ENCODE measurements at regions not wholly inside any gene's neighbourhood (a gene's known extent, or its start where the extent isn't known, plus 50 kb on each side); places are given as distances from the start of the nearest gene placed in this dataset.
"Not testable (repeated sequence)": the region's sequence is repeated elsewhere in the genome, so short reads cannot be mapped to it uniquely, and the experiment has no call there.

GRCh38 chr10:118805146-118805545 lies 50.4 kb upstream of the CACUL1 start:
- H3K4me3 Mint-ChIP-seq = no peak overlapping the region
- H3K27me3 Mint-ChIP-seq = no peaks in the 10 kb centered on the region
- H3K27ac Mint-ChIP-seq = no peak overlapping the region
- H3K9me3 Mint-ChIP-seq = no peaks in the 10 kb centered on the region
- H3K36me3 Mint-ChIP-seq (ENCODE audit: low read depth) = no peaks in the 10 kb centered on the region
- no peak for DNase-seq
- intact Hi-C loops (cut with micrococcal nuclease) = no loop called here
- no peaks in the 10 kb centered on the region for H3K4me1 Mint-ChIP-seq

DNA sequence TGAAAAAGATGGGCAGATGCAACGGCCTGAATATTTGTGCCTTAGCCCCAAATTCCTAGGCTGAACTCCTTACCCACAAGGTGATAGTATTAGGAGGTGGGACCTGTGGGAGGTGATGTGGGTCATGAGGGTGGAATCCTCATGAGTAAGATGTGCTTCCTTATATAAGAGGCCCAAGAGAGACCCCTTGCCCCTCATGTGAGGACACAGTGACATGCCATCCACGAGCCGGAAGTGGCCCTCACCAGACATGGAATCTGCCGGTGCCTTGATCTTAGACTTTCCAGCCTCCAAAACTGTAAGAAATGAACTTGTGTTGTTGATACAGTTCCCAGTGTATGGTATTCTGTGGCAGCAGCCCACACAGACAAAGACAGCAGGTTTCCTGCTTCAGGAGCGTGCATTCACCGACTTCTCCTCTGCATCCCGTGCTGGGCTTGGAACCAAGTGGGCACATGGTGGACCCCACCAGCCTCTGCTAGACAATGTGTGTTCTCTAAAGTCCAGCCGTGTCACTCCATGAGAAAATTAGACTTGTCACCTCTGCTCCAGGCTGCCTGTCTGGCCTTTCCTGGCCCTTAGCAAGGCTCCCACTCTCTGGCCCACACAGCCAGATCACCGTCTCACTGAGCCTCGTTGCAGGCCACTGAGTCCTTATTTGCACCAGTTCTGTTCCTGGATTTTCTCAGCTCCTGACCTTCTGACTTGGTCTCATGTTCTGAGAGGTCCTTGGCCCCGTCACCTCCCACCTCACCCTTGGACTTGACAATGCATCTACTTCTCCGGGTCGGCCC lies 52.9 kb upstream of the CACUL1 start:
- H3K27ac Mint-ChIP-seq = no peak overlapping the region
- intact Hi-C loops (cut with micrococcal nuclease) = no loop called here
- H3K36me3 Mint-ChIP-seq (ENCODE audit: low read depth) = no peaks in the 10 kb centered on the region
- no peaks in the 10 kb centered on the region for H3K4me1 Mint-ChIP-seq
- H3K27me3 Mint-ChIP-seq = no peaks in the 10 kb centered on the region
- DNase-seq = no peak
- H3K4me3 Mint-ChIP-seq = no peak overlapping the region
- H3K9me3 Mint-ChIP-seq = no peaks in the 10 kb centered on the region

DNA sequence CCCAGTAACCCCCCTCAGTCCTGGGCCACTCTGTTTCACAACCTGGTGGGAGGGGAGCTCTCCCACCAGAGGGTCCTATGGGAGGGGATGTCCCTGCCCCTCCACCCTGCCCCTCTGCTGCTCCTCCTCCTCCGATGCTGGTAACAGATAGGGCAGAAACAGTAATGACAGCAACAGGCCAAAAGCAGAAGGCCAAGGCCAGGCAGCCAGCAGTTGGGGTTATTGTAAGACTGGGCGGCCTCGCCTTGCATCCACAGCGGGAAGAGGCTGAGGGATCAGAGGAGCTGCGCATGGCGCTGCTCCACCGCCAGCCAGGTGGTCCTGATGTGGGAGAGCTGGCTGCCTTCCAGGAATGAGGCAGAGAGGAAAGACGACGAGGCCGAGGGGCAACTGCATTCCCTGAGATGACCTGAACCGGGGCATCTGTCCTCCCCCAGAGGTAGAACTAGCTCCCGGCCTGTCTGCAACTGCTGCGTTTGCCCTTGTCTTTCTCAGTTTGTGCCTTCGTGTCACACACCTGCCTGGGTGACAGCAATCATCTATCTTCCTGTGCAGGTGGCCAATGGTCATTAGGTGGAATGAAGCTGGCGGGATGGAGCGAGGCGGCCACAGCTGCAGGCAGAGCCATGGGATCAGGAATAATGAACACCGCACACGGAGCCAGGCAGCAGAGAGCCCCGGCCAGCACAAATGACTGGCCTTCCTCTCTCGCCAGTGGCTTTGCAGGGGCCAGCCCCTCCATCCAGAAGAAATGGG lies 54.0 kb upstream of the CACUL1 start:
- Mint-ChIP-seq H3K27ac (no peak overlapping the region), H3K36me3 (ENCODE audit: low read depth) (no peaks in the 10 kb centered on the region), H3K4me1 (no peaks in the 10 kb centered on the region), H3K4me3 (no peak overlapping the region), H3K27me3 (no peaks in the 10 kb centered on the region), H3K9me3 (no peaks in the 10 kb centered on the region)
- intact Hi-C loops (cut with micrococcal nuclease) = no loop called here
- no peak for DNase-seq

DNA sequence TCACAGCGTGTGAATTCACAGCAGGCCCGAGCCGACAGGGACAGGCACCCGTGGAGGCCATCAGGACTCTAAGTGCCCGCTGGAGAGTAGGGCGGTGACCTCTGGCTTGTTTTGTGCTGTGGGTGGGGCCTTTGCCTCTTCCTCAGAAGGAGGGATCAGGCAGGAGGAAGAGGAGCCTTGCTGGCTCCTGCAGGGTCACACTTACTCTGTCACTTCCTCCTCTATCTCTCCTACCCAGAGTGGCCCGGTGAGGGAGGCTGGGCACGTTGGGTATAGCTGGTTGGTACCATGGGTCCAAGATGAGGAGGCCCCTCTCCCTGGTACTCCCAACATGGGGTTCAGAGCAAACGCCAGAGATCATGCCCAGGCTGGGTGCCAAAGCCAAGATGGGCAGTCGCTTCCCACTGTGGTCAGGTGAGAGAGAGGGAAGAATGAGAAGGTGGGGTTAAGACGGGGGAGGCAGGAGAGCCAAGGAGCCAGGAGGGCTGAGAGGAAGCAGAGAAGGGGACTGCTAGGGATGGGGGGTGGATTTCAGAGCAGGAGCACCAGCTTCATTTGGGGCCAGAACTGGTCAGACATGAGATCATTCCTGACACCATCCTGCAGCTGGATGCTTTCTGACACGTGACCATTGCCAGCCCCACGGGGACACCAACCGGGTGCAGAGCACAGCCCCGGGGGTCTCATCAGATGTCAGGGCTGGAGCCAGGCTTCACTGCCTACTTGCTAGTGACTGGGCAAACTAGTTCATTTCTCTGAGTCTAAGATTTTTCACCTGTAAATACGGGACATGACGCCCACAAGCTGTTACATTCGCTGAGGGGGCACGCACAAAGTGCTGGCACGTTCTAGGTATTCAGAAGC lies 54.8 kb upstream of the CACUL1 start:
- DNase-seq = no peak
- Mint-ChIP-seq H3K4me1 (no peaks in the 10 kb centered on the region), H3K4me3 (no peak overlapping the region), H3K27ac (no peak overlapping the region), H3K36me3 (ENCODE audit: low read depth) (no peaks in the 10 kb centered on the region), H3K27me3 (no peaks in the 10 kb centered on the region), H3K9me3 (no peaks in the 10 kb centered on the region)
- intact Hi-C loops (cut with micrococcal nuclease) = no loop called here

GRCh38 chr10:118810796-118811505 lies 56.2 kb upstream of the CACUL1 start:
- Mint-ChIP-seq H3K9me3 (no peaks in the 10 kb centered on the region), H3K36me3 (ENCODE audit: low read depth) (no peaks in the 10 kb centered on the region), H3K27me3 (peaks cover 2% of the 10 kb centered on the region), H3K27ac (no peak overlapping the region), H3K4me3 (no peak overlapping the region), H3K4me1 (no peaks in the 10 kb centered on the region)
- DNase-seq = no peak
- intact Hi-C loops (cut with micrococcal nuclease) = no loop called here

GRCh38 chr10:118811675-118812392 lies 57.1 kb upstream of the CACUL1 start:
- Mint-ChIP-seq H3K4me3 (no peak overlapping the region), H3K36me3 (ENCODE audit: low read depth) (no peaks in the 10 kb centered on the region), H3K4me1 (no peaks in the 10 kb centered on the region), H3K27me3 (peaks cover 2% of the 10 kb centered on the region), H3K27ac (no peak overlapping the region), H3K9me3 (no peaks in the 10 kb centered on the region)
- DNase-seq = no peak
- intact Hi-C loops (cut with micrococcal nuclease) = no loop called here

GRCh38 chr10:118812393-118812740 lies 57.6 kb upstream of the CACUL1 start:
- intact Hi-C loops (cut with micrococcal nuclease) = no loop called here
- no peaks in the 10 kb centered on the region for H3K36me3 Mint-ChIP-seq (ENCODE audit: low read depth)
- H3K4me3 Mint-ChIP-seq = no peak overlapping the region
- H3K27ac Mint-ChIP-seq = no peak overlapping the region
- H3K27me3 Mint-ChIP-seq = peaks cover 2% of the 10 kb centered on the region
- no peaks in the 10 kb centered on the region for H3K9me3 Mint-ChIP-seq
- no peak for DNase-seq
- no peaks in the 10 kb centered on the region for H3K4me1 Mint-ChIP-seq

DNA sequence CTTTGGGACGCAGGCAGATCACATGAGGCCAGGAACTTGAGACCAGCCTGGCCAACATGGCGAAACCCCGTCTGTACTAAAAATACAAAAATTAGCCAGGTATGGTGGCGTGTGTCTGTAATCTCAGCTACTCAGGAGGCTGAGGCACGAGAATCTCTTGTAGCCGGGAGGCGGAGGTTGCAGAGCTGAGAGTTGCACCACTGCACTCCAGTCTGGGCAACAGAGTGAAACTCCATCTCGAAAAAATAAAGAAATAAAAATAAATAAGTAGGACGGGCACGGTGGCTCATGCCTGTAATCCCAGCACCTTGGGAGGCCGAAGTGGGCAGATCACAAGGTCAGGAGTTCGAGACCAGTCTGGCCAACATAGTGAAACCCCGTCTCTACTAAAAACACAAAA lies 58.2 kb upstream of the CACUL1 start:
- H3K4me1 Mint-ChIP-seq; H3K36me3 Mint-ChIP-seq (ENCODE audit: low read depth); H3K4me3 Mint-ChIP-seq; intact Hi-C loops (cut with micrococcal nuclease); H3K27ac Mint-ChIP-seq; H3K9me3 Mint-ChIP-seq; DNase-seq; H3K27me3 Mint-ChIP-seq: not testable (repeated sequence)

GRCh38 chr10:118816471-118817168 lies 61.9 kb upstream of the CACUL1 start:
- Mint-ChIP-seq H3K9me3 (no peaks in the 10 kb centered on the region), H3K27ac (no peak overlapping the region), H3K36me3 (ENCODE audit: low read depth) (no peaks in the 10 kb centered on the region), H3K4me1 (no peaks in the 10 kb centered on the region), H3K27me3 (peaks cover 3% of the 10 kb centered on the region), H3K4me3 (no peak overlapping the region)
- no peak for DNase-seq
- intact Hi-C loops (cut with micrococcal nuclease) = no loop called here

GRCh38 chr10:118817328-118818068 lies 62.7 kb upstream of the CACUL1 start:
- Mint-ChIP-seq H3K4me1 (no peaks in the 10 kb centered on the region), H3K27me3 (peaks cover 3% of the 10 kb centered on the region), H3K4me3 (no peak overlapping the region), H3K9me3 (no peaks in the 10 kb centered on the region), H3K27ac (no peak overlapping the region), H3K36me3 (ENCODE audit: low read depth) (no peaks in the 10 kb centered on the region)
- intact Hi-C loops (cut with micrococcal nuclease) = no loop called here
- DNase-seq = no peak

- Mint-ChIP-seq H3K36me3 (ENCODE audit: low read depth) (no peaks in the 10 kb centered on the region), H3K27me3 (peaks cover 3% of the 10 kb centered on the region), H3K4me3 (no peak overlapping the region), H3K4me1 (no peaks in the 10 kb centered on the region), H3K27ac (no peak overlapping the region), H3K9me3 (no peaks in the 10 kb centered on the region)
- no peak for DNase-seq
- intact Hi-C loops (cut with micrococcal nuclease) = no loop called here
Observed at GRCh38 chr10:118818621-118819221, 64.0 kb upstream of the CACUL1 start.
